Ishikawa (cell line): ENCODE measurements at regions not wholly inside any gene's neighbourhood (a gene's known extent, or its start where the extent isn't known, plus 50 kb on each side); places are given as distances from the start of the nearest gene placed in this dataset.

Source experiments
- CEBPB ChIP-seq: IDR thresholded peaks from 2 replicates; pipeline ENCODE4 v1.6.1; 2012
- EP300 ChIP-seq: IDR thresholded peaks from 2 replicates; pipeline ENCODE4 v1.6.1; 2012; ENCODE audit warnings: borderline replicate concordance
- RAD21 ChIP-seq: IDR thresholded peaks from 2 replicates; pipeline ENCODE4 v1.6.1; 2012; ENCODE audit warnings: low read depth
- TAF1 ChIP-seq: IDR thresholded peaks from 2 replicates; pipeline ENCODE4 v1.6.1; 2012; ENCODE audit warnings: low read depth, mild to moderate bottlenecking
- TEAD4 ChIP-seq: IDR thresholded peaks from 2 replicates; pipeline ENCODE4 v1.6.1; 2012
- YY1 ChIP-seq: IDR thresholded peaks from 2 replicates; pipeline ENCODE4 v1.6.1; 2012; ENCODE audit warnings: low read depth
- ZBTB7A ChIP-seq: IDR thresholded peaks from 2 replicates; pipeline ENCODE4 v1.6.1; 2012; ENCODE audit warnings: low read depth
- TF ChIP-seq, protein P1 (sequence below): IDR thresholded peaks from 2 replicates; pipeline ENCODE4 v1.6.1; 2012; ENCODE audit warnings: low read depth, mild to moderate bottlenecking
- TF ChIP-seq, protein P2 (sequence below): IDR thresholded peaks from 2 replicates; pipeline ENCODE4 v1.6.1; 2012

DNA sequence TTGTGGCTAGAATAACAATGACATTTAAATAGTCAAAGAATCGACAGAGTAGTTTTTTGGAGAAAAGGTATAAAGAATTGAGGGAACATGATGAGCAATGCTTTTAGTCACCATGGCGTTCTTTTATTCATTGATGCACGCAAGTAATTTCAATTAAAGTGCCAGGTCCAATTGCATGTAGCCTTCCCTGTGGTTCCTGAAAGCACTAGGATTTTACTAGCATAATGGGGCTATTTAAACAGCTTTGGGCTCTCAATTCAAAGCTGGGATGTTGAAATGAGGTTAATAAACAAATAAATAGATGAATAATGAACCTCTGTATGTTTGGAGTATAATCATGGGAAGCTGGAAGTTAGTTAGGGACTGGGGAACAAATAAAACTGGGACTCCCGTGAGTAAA lies 121.2 kb upstream of the GAP43 start:
- TF ChIP-seq, protein P1, sequence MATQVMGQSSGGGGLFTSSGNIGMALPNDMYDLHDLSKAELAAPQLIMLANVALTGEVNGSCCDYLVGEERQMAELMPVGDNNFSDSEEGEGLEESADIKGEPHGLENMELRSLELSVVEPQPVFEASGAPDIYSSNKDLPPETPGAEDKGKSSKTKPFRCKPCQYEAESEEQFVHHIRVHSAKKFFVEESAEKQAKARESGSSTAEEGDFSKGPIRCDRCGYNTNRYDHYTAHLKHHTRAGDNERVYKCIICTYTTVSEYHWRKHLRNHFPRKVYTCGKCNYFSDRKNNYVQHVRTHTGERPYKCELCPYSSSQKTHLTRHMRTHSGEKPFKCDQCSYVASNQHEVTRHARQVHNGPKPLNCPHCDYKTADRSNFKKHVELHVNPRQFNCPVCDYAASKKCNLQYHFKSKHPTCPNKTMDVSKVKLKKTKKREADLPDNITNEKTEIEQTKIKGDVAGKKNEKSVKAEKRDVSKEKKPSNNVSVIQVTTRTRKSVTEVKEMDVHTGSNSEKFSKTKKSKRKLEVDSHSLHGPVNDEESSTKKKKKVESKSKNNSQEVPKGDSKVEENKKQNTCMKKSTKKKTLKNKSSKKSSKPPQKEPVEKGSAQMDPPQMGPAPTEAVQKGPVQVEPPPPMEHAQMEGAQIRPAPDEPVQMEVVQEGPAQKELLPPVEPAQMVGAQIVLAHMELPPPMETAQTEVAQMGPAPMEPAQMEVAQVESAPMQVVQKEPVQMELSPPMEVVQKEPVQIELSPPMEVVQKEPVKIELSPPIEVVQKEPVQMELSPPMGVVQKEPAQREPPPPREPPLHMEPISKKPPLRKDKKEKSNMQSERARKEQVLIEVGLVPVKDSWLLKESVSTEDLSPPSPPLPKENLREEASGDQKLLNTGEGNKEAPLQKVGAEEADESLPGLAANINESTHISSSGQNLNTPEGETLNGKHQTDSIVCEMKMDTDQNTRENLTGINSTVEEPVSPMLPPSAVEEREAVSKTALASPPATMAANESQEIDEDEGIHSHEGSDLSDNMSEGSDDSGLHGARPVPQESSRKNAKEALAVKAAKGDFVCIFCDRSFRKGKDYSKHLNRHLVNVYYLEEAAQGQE, result no peak
- TF ChIP-seq CEBPB (no peak), TAF1 (no peak), EP300 (no peak), TEAD4 (no peak), YY1 (no peak), RAD21 (no peak), ZBTB7A (no peak)
- TF ChIP-seq, protein P2, sequence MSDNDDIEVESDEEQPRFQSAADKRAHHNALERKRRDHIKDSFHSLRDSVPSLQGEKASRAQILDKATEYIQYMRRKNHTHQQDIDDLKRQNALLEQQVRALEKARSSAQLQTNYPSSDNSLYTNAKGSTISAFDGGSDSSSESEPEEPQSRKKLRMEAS, result no peak
